Stimulated activated memory B cell treated with anti-CD40 and anti-IgM and Interleukin-4, amounts not matched to agents 10 μg/mL and 1 μg/mL and 100 μg/mL, for 72 hours (primary cell): ENCODE measurements at regions not wholly inside any gene's neighbourhood (a gene's known extent, or its start where the extent isn't known, plus 50 kb on each side); places are given as distances from the start of the nearest gene placed in this dataset.
"Not testable (repeated sequence)": the region's sequence is repeated elsewhere in the genome, so short reads cannot be mapped to it uniquely, and the experiment has no call there.

Source experiments
- ATAC-seq: fragments of 150-1000 bp; cut with Tn5 transposase; 2 replicates; pipeline ENCODE4 v1.10.0; 2021
- H3K27ac Mint-ChIP-seq: one replicate; pipeline ENCODE4 v1.8.0; 2022; ENCODE audit warnings: mild to moderate bottlenecking, mixed read lengths
- H3K27me3 Mint-ChIP-seq: one replicate; pipeline ENCODE4 v1.8.0; 2022; ENCODE audit warnings: mixed read lengths
- H3K36me3 Mint-ChIP-seq: one replicate; pipeline ENCODE4 v1.8.0; 2022; ENCODE audit warnings: mixed read lengths
- H3K4me1 Mint-ChIP-seq: one replicate; pipeline ENCODE4 v1.8.0; 2022; ENCODE audit warnings: mixed read lengths
- H3K4me3 Mint-ChIP-seq: one replicate; pipeline ENCODE4 v1.8.0; 2022; ENCODE audit warnings: mild to moderate bottlenecking, moderate library complexity, mixed read lengths
- H3K9me3 Mint-ChIP-seq: one replicate; pipeline ENCODE4 v1.8.0; 2022; ENCODE audit warnings: mixed read lengths

GRCh38 chr5:8827696-8828095, 718.2 kb downstream of the SEMA5A start:
- Mint-ChIP-seq H3K36me3 (no peaks in the 10 kb centered on the region), H3K4me1 (no peaks in the 10 kb centered on the region), H3K27me3 (no peaks in the 10 kb centered on the region), H3K9me3 (peaks cover 9% of the 10 kb centered on the region), H3K27ac (no peak overlapping the region), H3K4me3 (no peak overlapping the region)
- no peak for ATAC-seq

- no peak overlapping the region for H3K27ac Mint-ChIP-seq
- H3K9me3 Mint-ChIP-seq = peaks cover 7% of the 10 kb centered on the region
- H3K4me3 Mint-ChIP-seq = no peak overlapping the region
- H3K36me3 Mint-ChIP-seq = no peaks in the 10 kb centered on the region
- no peak for ATAC-seq
- H3K27me3 Mint-ChIP-seq = no peaks in the 10 kb centered on the region
- H3K4me1 Mint-ChIP-seq = no peaks in the 10 kb centered on the region
These were observed 717.1 kb downstream of the SEMA5A start for GRCh38 chr5:8828596-8829322.

- H3K27ac Mint-ChIP-seq = no peak overlapping the region
- ATAC-seq = no peak
- H3K9me3 Mint-ChIP-seq = peaks cover 10% of the 10 kb centered on the region
- H3K4me3 Mint-ChIP-seq = no peak overlapping the region
- no peaks in the 10 kb centered on the region for H3K27me3 Mint-ChIP-seq
- no peaks in the 10 kb centered on the region for H3K4me1 Mint-ChIP-seq
- H3K36me3 Mint-ChIP-seq = no peaks in the 10 kb centered on the region
These were observed 716.4 kb downstream of the SEMA5A start for GRCh38 chr5:8829323-8830029.

GRCh38 chr5:8831251-8831650, 714.6 kb downstream of the SEMA5A start:
- Mint-ChIP-seq H3K4me3 (no peak overlapping the region), H3K36me3 (no peaks in the 10 kb centered on the region), H3K27ac (no peak overlapping the region), H3K9me3 (peaks cover 10% of the 10 kb centered on the region), H3K27me3 (no peaks in the 10 kb centered on the region), H3K4me1 (no peaks in the 10 kb centered on the region)
- ATAC-seq = no peak

GRCh38 chr5:8831854-8832253, 714.0 kb downstream of the SEMA5A start:
- no peak for ATAC-seq
- peaks cover 10% of the 10 kb centered on the region for H3K9me3 Mint-ChIP-seq
- H3K36me3 Mint-ChIP-seq = no peaks in the 10 kb centered on the region
- H3K27me3 Mint-ChIP-seq = no peaks in the 10 kb centered on the region
- no peaks in the 10 kb centered on the region for H3K4me1 Mint-ChIP-seq
- H3K27ac Mint-ChIP-seq = no peak overlapping the region
- no peak overlapping the region for H3K4me3 Mint-ChIP-seq

GRCh38 chr5:8839361-8840055, 706.4 kb downstream of the SEMA5A start:
- Mint-ChIP-seq H3K36me3 (no peaks in the 10 kb centered on the region), H3K27me3 (no peaks in the 10 kb centered on the region), H3K27ac (no peak overlapping the region), H3K4me3 (no peak overlapping the region), H3K9me3 (peaks cover 9% of the 10 kb centered on the region), H3K4me1 (no peaks in the 10 kb centered on the region)
- no peak for ATAC-seq

- Mint-ChIP-seq H3K9me3 (peaks cover 9% of the 10 kb centered on the region), H3K4me1 (no peaks in the 10 kb centered on the region), H3K36me3 (no peaks in the 10 kb centered on the region), H3K4me3 (no peak overlapping the region), H3K27me3 (no peaks in the 10 kb centered on the region), H3K27ac (no peak overlapping the region)
- ATAC-seq = no peak
These were observed 705.6 kb downstream of the SEMA5A start for GRCh38 chr5:8840237-8840636.

- H3K9me3 Mint-ChIP-seq, H3K27ac Mint-ChIP-seq, H3K4me1 Mint-ChIP-seq, ATAC-seq, H3K27me3 Mint-ChIP-seq, H3K4me3 Mint-ChIP-seq, H3K36me3 Mint-ChIP-seq: not testable (repeated sequence)
These were observed 705.1 kb downstream of the SEMA5A start for GRCh38 chr5:8840746-8841145.

GRCh38 chr5:8842971-8843551, 702.8 kb downstream of the SEMA5A start:
- Mint-ChIP-seq H3K36me3 (no peaks in the 10 kb centered on the region), H3K27me3 (no peaks in the 10 kb centered on the region), H3K4me3 (no peak overlapping the region), H3K27ac (no peak overlapping the region), H3K4me1 (no peaks in the 10 kb centered on the region), H3K9me3 (peaks cover 9% of the 10 kb centered on the region)
- ATAC-seq = no peak

- ATAC-seq = no peak
- H3K27me3 Mint-ChIP-seq = no peaks in the 10 kb centered on the region
- H3K27ac Mint-ChIP-seq = no peak overlapping the region
- peaks cover 9% of the 10 kb centered on the region for H3K9me3 Mint-ChIP-seq
- no peaks in the 10 kb centered on the region for H3K4me1 Mint-ChIP-seq
- no peaks in the 10 kb centered on the region for H3K36me3 Mint-ChIP-seq
- H3K4me3 Mint-ChIP-seq = no peak overlapping the region
These were observed 702.1 kb downstream of the SEMA5A start for GRCh38 chr5:8843771-8844170.

- Mint-ChIP-seq H3K4me1 (no peaks in the 10 kb centered on the region), H3K9me3 (peaks cover 9% of the 10 kb centered on the region), H3K36me3 (no peaks in the 10 kb centered on the region), H3K4me3 (no peak overlapping the region), H3K27ac (no peak overlapping the region), H3K27me3 (no peaks in the 10 kb centered on the region)
- no peak for ATAC-seq
These were observed 701.7 kb downstream of the SEMA5A start for GRCh38 chr5:8844206-8844605.

GRCh38 chr5:8844847-8845246, 701.0 kb downstream of the SEMA5A start:
- no peak overlapping the region for H3K4me3 Mint-ChIP-seq
- H3K4me1 Mint-ChIP-seq = no peaks in the 10 kb centered on the region
- H3K27ac Mint-ChIP-seq = no peak overlapping the region
- ATAC-seq = no peak
- H3K27me3 Mint-ChIP-seq = no peaks in the 10 kb centered on the region
- H3K36me3 Mint-ChIP-seq = no peaks in the 10 kb centered on the region
- peaks cover 5% of the 10 kb centered on the region for H3K9me3 Mint-ChIP-seq

GRCh38 chr5:8845296-8845695, 700.6 kb downstream of the SEMA5A start:
- no peak overlapping the region for H3K4me3 Mint-ChIP-seq
- H3K27me3 Mint-ChIP-seq = no peaks in the 10 kb centered on the region
- H3K9me3 Mint-ChIP-seq = peaks cover 3% of the 10 kb centered on the region
- no peak for ATAC-seq
- no peaks in the 10 kb centered on the region for H3K36me3 Mint-ChIP-seq
- no peak overlapping the region for H3K27ac Mint-ChIP-seq
- H3K4me1 Mint-ChIP-seq = no peaks in the 10 kb centered on the region

GRCh38 chr5:8848366-8848765, 697.5 kb downstream of the SEMA5A start:
- no peaks in the 10 kb centered on the region for H3K4me1 Mint-ChIP-seq
- ATAC-seq = no peak
- peaks cover 3% of the 10 kb centered on the region for H3K9me3 Mint-ChIP-seq
- no peak overlapping the region for H3K27ac Mint-ChIP-seq
- H3K4me3 Mint-ChIP-seq = no peak overlapping the region
- H3K36me3 Mint-ChIP-seq = no peaks in the 10 kb centered on the region
- no peaks in the 10 kb centered on the region for H3K27me3 Mint-ChIP-seq

GRCh38 chr5:8848997-8849594, 696.8 kb downstream of the SEMA5A start:
- no peak overlapping the region for H3K27ac Mint-ChIP-seq
- no peaks in the 10 kb centered on the region for H3K4me1 Mint-ChIP-seq
- no peaks in the 10 kb centered on the region for H3K36me3 Mint-ChIP-seq
- no peak for ATAC-seq
- no peaks in the 10 kb centered on the region for H3K27me3 Mint-ChIP-seq
- peaks cover 3% of the 10 kb centered on the region for H3K9me3 Mint-ChIP-seq
- no peak overlapping the region for H3K4me3 Mint-ChIP-seq
